ENCODE measurements at regions not wholly inside any gene's neighbourhood (a gene's known extent, or its start where the extent isn't known, plus 50 kb on each side); places are given as distances from the start of the nearest gene placed in this dataset.

DNA sequence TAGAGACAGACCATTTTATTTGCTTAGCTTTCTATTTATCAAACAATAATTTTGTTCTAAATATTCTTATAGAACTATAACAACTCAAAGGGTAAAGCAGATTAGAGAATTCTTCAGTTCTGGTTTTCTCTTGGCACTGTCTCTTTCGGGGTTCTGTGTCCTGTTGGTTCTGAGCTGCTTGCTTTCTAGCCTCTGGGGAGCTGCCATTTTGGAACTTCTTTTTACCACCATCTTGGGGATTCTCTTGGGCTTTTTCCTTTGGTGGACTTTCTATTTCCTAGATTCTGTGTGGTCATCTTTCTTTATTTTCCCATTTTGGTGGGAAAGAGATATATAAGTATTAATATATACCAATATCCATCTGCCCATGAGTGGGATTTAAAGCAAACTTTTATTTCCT is 467.7 kb downstream of the PCNX1 start:
- no peak for DNase-seq (ENCODE audit: low spot score)
- Histone ChIP-seq H3K4me3 (ENCODE audit: low read depth in 1 of 3, low read length in 3 of 3) (no peak overlapping the region), H3K4me1 (ENCODE audit: control insufficient read depth in 4 of 4, insufficient read depth in 4 of 4, low read length in 3 of 4) (peaks cover 0 to 9% (median under 1%) of the 10 kb centered on the region in 4 donors), H3K9me3 (ENCODE audit: control insufficient read depth in 4 of 4, low read length in 3 of 4) (peaks cover 0 to 2% (median 0%) of the 10 kb centered on the region in 4 donors), H3K27me3 (ENCODE audit: control insufficient read depth in 4 of 4, insufficient read depth in 4 of 4, low read length in 3 of 4) (no peaks in the 10 kb centered on the region), H3K27ac (ENCODE audit: low read depth in 1 of 2, low read length in 2 of 2) (no peak overlapping the region), H3K36me3 (ENCODE audit: control insufficient read depth in 4 of 4, insufficient read depth in 3 of 4, low read depth in 1 of 4, low read length in 3 of 4) (no peaks in the 10 kb centered on the region), H3K9ac (ENCODE audit: low read depth in 1 of 2, low read length in 2 of 2) (no peak overlapping the region)
- 95% methylated on average over 1 of the region's 1 CpG for WGBS
- TF ChIP-seq HNF4G (IDR thresholded peaks at IDR 0.05) (no peak), JUND (IDR thresholded peaks at IDR 0.05) (no peak), FOXA1 (IDR thresholded peaks at IDR 0.05) (no peak), NR2F2 (IDR thresholded peaks at IDR 0.05) (no peak), HNF4A (conservative IDR thresholded peaks at IDR 0.05) (no peak), TAF1 (conservative IDR thresholded peaks at IDR 0.05) (no peak), EGR1 (IDR thresholded peaks at IDR 0.05; ENCODE audit: low read depth in 2 of 2) (no peak), FOXA2 (IDR thresholded peaks at IDR 0.05) (no peak), GABPA (IDR thresholded peaks at IDR 0.05 in 1 of 2, conservative IDR thresholded peaks at IDR 0.05 in 1 of 2) (no peak), SP1 (IDR thresholded peaks at IDR 0.05) (no peak), RXRA (IDR thresholded peaks at IDR 0.05) (no peak)
- TF ChIP-seq, protein P1, sequence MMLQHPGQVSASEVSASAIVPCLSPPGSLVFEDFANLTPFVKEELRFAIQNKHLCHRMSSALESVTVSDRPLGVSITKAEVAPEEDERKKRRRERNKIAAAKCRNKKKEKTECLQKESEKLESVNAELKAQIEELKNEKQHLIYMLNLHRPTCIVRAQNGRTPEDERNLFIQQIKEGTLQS (IDR thresholded peaks at IDR 0.05) = no peak
- TF ChIP-seq, protein P2, sequence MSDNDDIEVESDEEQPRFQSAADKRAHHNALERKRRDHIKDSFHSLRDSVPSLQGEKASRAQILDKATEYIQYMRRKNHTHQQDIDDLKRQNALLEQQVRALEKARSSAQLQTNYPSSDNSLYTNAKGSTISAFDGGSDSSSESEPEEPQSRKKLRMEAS (IDR thresholded peaks at IDR 0.05) = no peak
- TF ChIP-seq, protein P3, sequence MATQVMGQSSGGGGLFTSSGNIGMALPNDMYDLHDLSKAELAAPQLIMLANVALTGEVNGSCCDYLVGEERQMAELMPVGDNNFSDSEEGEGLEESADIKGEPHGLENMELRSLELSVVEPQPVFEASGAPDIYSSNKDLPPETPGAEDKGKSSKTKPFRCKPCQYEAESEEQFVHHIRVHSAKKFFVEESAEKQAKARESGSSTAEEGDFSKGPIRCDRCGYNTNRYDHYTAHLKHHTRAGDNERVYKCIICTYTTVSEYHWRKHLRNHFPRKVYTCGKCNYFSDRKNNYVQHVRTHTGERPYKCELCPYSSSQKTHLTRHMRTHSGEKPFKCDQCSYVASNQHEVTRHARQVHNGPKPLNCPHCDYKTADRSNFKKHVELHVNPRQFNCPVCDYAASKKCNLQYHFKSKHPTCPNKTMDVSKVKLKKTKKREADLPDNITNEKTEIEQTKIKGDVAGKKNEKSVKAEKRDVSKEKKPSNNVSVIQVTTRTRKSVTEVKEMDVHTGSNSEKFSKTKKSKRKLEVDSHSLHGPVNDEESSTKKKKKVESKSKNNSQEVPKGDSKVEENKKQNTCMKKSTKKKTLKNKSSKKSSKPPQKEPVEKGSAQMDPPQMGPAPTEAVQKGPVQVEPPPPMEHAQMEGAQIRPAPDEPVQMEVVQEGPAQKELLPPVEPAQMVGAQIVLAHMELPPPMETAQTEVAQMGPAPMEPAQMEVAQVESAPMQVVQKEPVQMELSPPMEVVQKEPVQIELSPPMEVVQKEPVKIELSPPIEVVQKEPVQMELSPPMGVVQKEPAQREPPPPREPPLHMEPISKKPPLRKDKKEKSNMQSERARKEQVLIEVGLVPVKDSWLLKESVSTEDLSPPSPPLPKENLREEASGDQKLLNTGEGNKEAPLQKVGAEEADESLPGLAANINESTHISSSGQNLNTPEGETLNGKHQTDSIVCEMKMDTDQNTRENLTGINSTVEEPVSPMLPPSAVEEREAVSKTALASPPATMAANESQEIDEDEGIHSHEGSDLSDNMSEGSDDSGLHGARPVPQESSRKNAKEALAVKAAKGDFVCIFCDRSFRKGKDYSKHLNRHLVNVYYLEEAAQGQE (IDR thresholded peaks at IDR 0.05) = no peak

DNA sequence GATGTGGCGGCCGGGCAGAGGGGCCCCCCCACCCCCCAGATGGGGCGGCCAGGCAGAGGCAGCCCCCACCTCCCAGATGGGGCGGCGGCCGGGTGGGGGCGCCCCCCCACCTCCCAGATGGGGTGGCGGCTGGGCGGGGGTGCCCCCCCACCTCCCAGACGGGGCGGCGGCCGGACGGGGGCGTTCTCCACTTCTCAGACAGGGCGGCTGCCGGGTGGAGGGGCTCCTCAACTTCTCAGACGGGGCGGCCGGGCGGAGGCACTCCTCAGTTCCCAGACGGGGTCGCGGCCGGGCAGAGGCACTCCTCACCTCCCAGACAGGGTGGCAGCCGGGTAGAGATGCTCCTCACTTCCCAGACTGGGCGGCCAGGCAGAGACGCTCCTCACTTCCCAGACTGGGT is 469.8 kb downstream of the PCNX1 start:
- peaks cover 0 to 2% (median 0%) of the 10 kb centered on the region in 4 donors for H3K9me3 ChIP-seq (ENCODE audit: control insufficient read depth in 4 of 4, low read length in 3 of 4)
- no peak for DNase-seq (ENCODE audit: low spot score)
- no peaks in the 10 kb centered on the region for H3K36me3 ChIP-seq (ENCODE audit: control insufficient read depth in 4 of 4, insufficient read depth in 3 of 4, low read depth in 1 of 4, low read length in 3 of 4)
- no peak overlapping the region for H3K9ac ChIP-seq (ENCODE audit: low read depth in 1 of 2, low read length in 2 of 2)
- peaks cover 0 to 9% (median under 1%) of the 10 kb centered on the region in 4 donors for H3K4me1 ChIP-seq (ENCODE audit: control insufficient read depth in 4 of 4, insufficient read depth in 4 of 4, low read length in 3 of 4)
- TF ChIP-seq FOXA1 (IDR thresholded peaks at IDR 0.05) (no peak), YY1 (IDR thresholded peaks at IDR 0.05) (no peak), GABPA (IDR thresholded peaks at IDR 0.05 in 1 of 2, conservative IDR thresholded peaks at IDR 0.05 in 1 of 2) (no peak), EGR1 (IDR thresholded peaks at IDR 0.05; ENCODE audit: low read depth in 2 of 2) (no peak), HNF4A (conservative IDR thresholded peaks at IDR 0.05) (no peak), TAF1 (conservative IDR thresholded peaks at IDR 0.05) (no peak), FOXA2 (IDR thresholded peaks at IDR 0.05) (no peak)
- TF ChIP-seq, protein P4, sequence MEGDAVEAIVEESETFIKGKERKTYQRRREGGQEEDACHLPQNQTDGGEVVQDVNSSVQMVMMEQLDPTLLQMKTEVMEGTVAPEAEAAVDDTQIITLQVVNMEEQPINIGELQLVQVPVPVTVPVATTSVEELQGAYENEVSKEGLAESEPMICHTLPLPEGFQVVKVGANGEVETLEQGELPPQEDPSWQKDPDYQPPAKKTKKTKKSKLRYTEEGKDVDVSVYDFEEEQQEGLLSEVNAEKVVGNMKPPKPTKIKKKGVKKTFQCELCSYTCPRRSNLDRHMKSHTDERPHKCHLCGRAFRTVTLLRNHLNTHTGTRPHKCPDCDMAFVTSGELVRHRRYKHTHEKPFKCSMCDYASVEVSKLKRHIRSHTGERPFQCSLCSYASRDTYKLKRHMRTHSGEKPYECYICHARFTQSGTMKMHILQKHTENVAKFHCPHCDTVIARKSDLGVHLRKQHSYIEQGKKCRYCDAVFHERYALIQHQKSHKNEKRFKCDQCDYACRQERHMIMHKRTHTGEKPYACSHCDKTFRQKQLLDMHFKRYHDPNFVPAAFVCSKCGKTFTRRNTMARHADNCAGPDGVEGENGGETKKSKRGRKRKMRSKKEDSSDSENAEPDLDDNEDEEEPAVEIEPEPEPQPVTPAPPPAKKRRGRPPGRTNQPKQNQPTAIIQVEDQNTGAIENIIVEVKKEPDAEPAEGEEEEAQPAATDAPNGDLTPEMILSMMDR (IDR thresholded peaks at IDR 0.05; ENCODE audit: low read depth, low read length, missing input control) = no peak
- H3K4me3 ChIP-seq (ENCODE audit: low read depth in 1 of 3, low read length in 3 of 3) = no peak overlapping the region
- H3K27ac ChIP-seq (ENCODE audit: low read depth in 1 of 2, low read length in 2 of 2) = no peak overlapping the region
- 99% methylated on average over 28 of the region's 28 CpGs for WGBS
- H3K27me3 ChIP-seq (ENCODE audit: control insufficient read depth in 4 of 4, insufficient read depth in 4 of 4, low read length in 3 of 4) = no peaks in the 10 kb centered on the region
